K562 (cell line): ENCODE measurements at regions not wholly inside any gene's neighbourhood (a gene's known extent, or its start where the extent isn't known, plus 50 kb on each side); places are given as distances from the start of the nearest gene placed in this dataset.
"Not testable (repeated sequence)": the region's sequence is repeated elsewhere in the genome, so short reads cannot be mapped to it uniquely, and the experiment has no call there.

ENCODE experiments used
- AFF4 ChIP-seq: sonication (generic); formaldehyde crosslinking; IDR thresholded peaks from 2 replicates; pipeline ENCODE4 v1.8.0; 2023; ENCODE audit warnings: mild to moderate bottlenecking, missing genetic modification reagents
- CXXC5 ChIP-seq: fragments of 250-450 bp; sonication (Bioruptor Pico); IDR thresholded peaks from 2 replicates; pipeline ENCODE4 v1.8.0; 2022; ENCODE audit warnings: inconsistent platforms, mild to moderate bottlenecking, moderate library complexity
- FOXM1 ChIP-seq, 2 experiments: fragments of 450-650 bp in 1 of 2; sonication (generic) in 1 of 2; formaldehyde crosslinking in 1 of 2; IDR thresholded peaks; 2 replicates each; pipeline versions ENCODE4 v1.6.1 to v1.9.0; 2017 to 2022; ENCODE audit warnings: low read depth in 2 of 2, mild to moderate bottlenecking in 2 of 2, missing genetic modification reagents in 1 of 2, moderate library complexity in 1 of 2
- HCFC1 ChIP-seq: IDR thresholded peaks from 2 replicates; pipeline ENCODE4 v1.6.1; 2012; ENCODE audit warnings: low read depth, low read length, improper control_type of control experiment
- HDAC1 ChIP-seq, 2 experiments: fragments of 450-650 bp; IDR thresholded peaks; 2 replicates each; pipeline ENCODE4 v1.6.1; 2016 to 2017; ENCODE audit warnings: inconsistent platforms in 1 of 2, mild to moderate bottlenecking in 1 of 2, moderate library complexity in 1 of 2
- HEY1 ChIP-seq: fragments of 250-450 bp; sonication (Bioruptor Pico); IDR thresholded peaks from 2 replicates; pipeline ENCODE4 v1.5.0; 2020; ENCODE audit warnings: mild to moderate bottlenecking, moderate library complexity, borderline replicate concordance
- JUND ChIP-seq, 2 experiments: IDR thresholded peaks; 2 replicates in 1 of 2; 3 replicates in 1 of 2; pipeline ENCODE4 v1.6.1; 2011; ENCODE audit warnings: borderline replicate concordance in 2 of 2, low read depth in 2 of 2, low read length in 2 of 2, improper control_type of control experiment in 1 of 2, missing biosample characterization in 1 of 2, missing genetic modification characterization in 1 of 2, missing genetic modification reagents in 1 of 2
- KAT7 ChIP-seq: sonication (generic); formaldehyde crosslinking; IDR thresholded peaks from 2 replicates; pipeline ENCODE4 v1.8.0; 2022; ENCODE audit warnings: missing genetic modification reagents, mild to moderate bottlenecking, borderline replicate concordance
- NFIC ChIP-seq: fragments of 450-650 bp; IDR thresholded peaks from 2 replicates; pipeline ENCODE4 v1.6.1; 2017; ENCODE audit warnings: mild to moderate bottlenecking, inconsistent platforms
- NR2C2 ChIP-seq, 2 experiments: fragments of 200-800 bp in 1 of 2; sonication (Bioruptor generic) in 1 of 2; sonication (generic) in 1 of 2; formaldehyde crosslinking in 1 of 2; IDR thresholded peaks; 2 replicates each; pipeline versions ENCODE4 v1.6.1 to v1.8.0; 2016 to 2022; ENCODE audit warnings: mild to moderate bottlenecking in 1 of 2, missing compliant biosample characterization in 1 of 2, missing genetic modification characterization in 1 of 2, missing genetic modification reagents in 1 of 2
- PML ChIP-seq: IDR thresholded peaks from 2 replicates; pipeline ENCODE4 v1.6.1; 2012; ENCODE audit warnings: low read length, inconsistent platforms
- POLR2G ChIP-seq: fragments of 200-400 bp; formaldehyde crosslinking; IDR thresholded peaks from 2 replicates; pipeline ENCODE4 v1.6.1; 2017; ENCODE audit warnings: low read depth, mild to moderate bottlenecking, antibody characterized with exemption, low read length, moderate library complexity
- POLR2H ChIP-seq: IDR thresholded peaks from 2 replicates; pipeline ENCODE4 v1.6.1; 2016; ENCODE audit warnings: missing genetic modification characterization, low read depth, mild to moderate bottlenecking, control low read depth, missing compliant biosample characterization, moderate library complexity
- SAFB ChIP-seq: fragments of 200-400 bp; formaldehyde crosslinking; IDR thresholded peaks from 2 replicates; pipeline ENCODE4 v1.6.1; 2017; ENCODE audit warnings: low read depth, low read length, borderline replicate concordance
- TRIM28 ChIP-seq: fragments of 450-650 bp; IDR thresholded peaks from 2 replicates; pipeline ENCODE4 v1.6.1; 2017
- ZBTB11 ChIP-seq, 3 experiments: fragments of 200-800 bp in 1 of 3; fragments of 250-450 bp in 1 of 3; fragments of 450-650 bp in 1 of 3; sonication (Bioruptor Pico) in 1 of 3; sonication (Bioruptor generic) in 1 of 3; formaldehyde crosslinking in 1 of 3; IDR thresholded peaks; 2 replicates each; pipeline versions ENCODE4 v1.6.1 to v1.8.0; 2016 to 2022; ENCODE audit warnings: mild to moderate bottlenecking in 2 of 3, missing genetic modification characterization in 2 of 3, missing compliant biosample characterization in 1 of 3, moderate library complexity in 1 of 3
- ZBTB7A ChIP-seq: IDR thresholded peaks from 2 replicates; pipeline ENCODE4 v1.6.1; 2011; ENCODE audit warnings: low read depth, mild to moderate bottlenecking, low read length, moderate library complexity, borderline replicate concordance; ENCODE audit not compliant: control insufficient read depth
- ZNF76 ChIP-seq: fragments of 250-450 bp; sonication (Bioruptor Pico); IDR thresholded peaks from 2 replicates; pipeline ENCODE4 v1.4.0; 2020; ENCODE audit warnings: mild to moderate bottlenecking, moderate library complexity, borderline replicate concordance

GRCh38 chr6:26956601-26957184 lies 290.8 kb upstream of the PRSS16 start (continued):
- TF ChIP-seq NR2C2 (CRISPR knock-in tag; IDR thresholded peaks at IDR 0.05); JUND (tag; IDR thresholded peaks at IDR 0.05; ENCODE audit: borderline replicate concordance, low read depth, low read length); FOXM1 (IDR thresholded peaks at IDR 0.05; ENCODE audit: low read depth): not testable (repeated sequence)
- TF ChIP-seq NR2C2 (tag; IDR thresholded peaks at IDR 0.05) (0 out of 2 replicates have a peak, but pooled peaks have one; percentile 20), CXXC5 (CRISPR knock-in tag) (peak; percentile 85), JUND (IDR thresholded peaks at IDR 0.05; ENCODE audit: borderline replicate concordance, low read depth, low read length) (0 out of 2 replicates have a peak, but pooled peaks have one; percentile 10), TRIM28 (peak; percentile 40; the same call in 1 of the 2 replicates), POLR2G (peak; percentile 78), KAT7 (CRISPR knock-in tag) (peak; percentile 37; the same call in 1 of the 2 replicates), POLR2H (tag) (peak; percentile 68; the same call in 1 of the 2 replicates), AFF4 (CRISPR knock-in tag) (0 out of 2 replicates have a peak, but pooled peaks have one; percentile 72), ZBTB7A (peak; percentile 55), HDAC1 (IDR thresholded peaks at IDR 0.05) (peak in 1 of 2 experiments; percentile 50; a peak in 1 of 4 replicates), ZBTB11 (CRISPR knock-in tag; IDR thresholded peaks at IDR 0.05) (peak in 2 of 3 experiments; percentile 62 to 83; a peak in 4 of 6 replicates), PML (peak; percentile 37; the same call in 1 of the 2 replicates), HEY1 (CRISPR knock-in tag) (0 out of 2 replicates have a peak, but pooled peaks have one; percentile 52), HCFC1 (peak; percentile 61), SAFB (peak; percentile 90), ZNF76 (CRISPR knock-in tag) (0 out of 2 replicates have a peak, but pooled peaks have one; percentile 59), NFIC (peak; percentile 45), FOXM1 (CRISPR knock-in tag; IDR thresholded peaks at IDR 0.05; ENCODE audit: low read depth) (peak; percentile 60; the same call in 1 of the 2 replicates)
